IMR-90 (cell line): ENCODE measurements at regions not wholly inside any gene's neighbourhood (a gene's known extent, or its start where the extent isn't known, plus 50 kb on each side); places are given as distances from the start of the nearest gene placed in this dataset.

ENCODE experiments used
- ATAC-seq: fragments of 200-7000 bp; cut with Tn5 transposase; 2 replicates; pipeline ENCODE4 v1.9.1; 2020; ENCODE audit warnings: low read depth, mild to moderate bottlenecking, moderate library complexity
- BruUV-seq: library from RNA; stranded (reverse); fragments of 400-500 nt; replicated peaks from 2 replicates; lab custom pipeline; 2021; lab: Mats Ljungman, UMichigan
- CTCF ChIA-PET: fragments of 300-600 bp; formaldehyde crosslinking; extraction: SDS; loops from one replicate; lab custom pipeline; 2021; ENCODE audit warnings: antibody characterized with exemption; lab: Yijun Ruan, JAX
- POLR2A ChIA-PET: fragments of 300-600 bp; sonication (Branson Sonifier 250); formaldehyde crosslinking; loops from one replicate; lab custom pipeline; 2022; ENCODE audit warnings: antibody characterized with exemption; ENCODE audit not compliant: unreplicated experiment; lab: Charles Lee
- DNase-seq: peaks from one replicate; pipeline ENCODE4 v3.0.0; 2013
- H2AFZ ChIP-seq: replicated peaks from 2 replicates; pipeline ENCODE3; 2013; ENCODE audit warnings: low read length, mild to moderate bottlenecking; ENCODE audit not compliant: poor library complexity
- H2AK5ac ChIP-seq: 2 replicates; pipeline ENCODE4 v1.6.1; 2013; ENCODE audit warnings: low read depth, low read length, inconsistent platforms
- H2AK9ac ChIP-seq: replicated peaks from 2 replicates; pipeline ENCODE3; 2013; ENCODE audit warnings: mild to moderate bottlenecking, low read depth, low read length, moderate library complexity; ENCODE audit not compliant: poor library complexity
- H2BK120ac ChIP-seq: 2 replicates; pipeline ENCODE4 v1.6.1; 2013; ENCODE audit warnings: low read depth, low read length, inconsistent platforms
- H2BK15ac ChIP-seq: 3 replicates; pipeline ENCODE4 v1.6.1; 2013; ENCODE audit warnings: low read depth, low read length, inconsistent platforms
- H2BK20ac ChIP-seq: 2 replicates; pipeline ENCODE4 v1.6.1; 2013; ENCODE audit warnings: low read depth, mild to moderate bottlenecking, inconsistent platforms, low read length, moderate library complexity
- H2BK5ac ChIP-seq: 2 replicates; pipeline ENCODE4 v1.6.1; 2013; ENCODE audit warnings: mild to moderate bottlenecking, low read depth, low read length, inconsistent platforms; ENCODE audit not compliant: poor library complexity, severe bottlenecking
- H3K14ac ChIP-seq: replicated peaks from 2 replicates; pipeline ENCODE4 v1.6.1; 2013; ENCODE audit warnings: low read depth, low read length, inconsistent platforms
- H3K18ac ChIP-seq: 2 replicates; pipeline ENCODE4 v1.6.1; 2013; ENCODE audit warnings: low read depth, low read length, control low read depth
- H3K23ac ChIP-seq: 2 replicates; pipeline ENCODE4 v1.6.1; 2013; ENCODE audit warnings: low read depth, low read length, inconsistent platforms
- H3K27ac ChIP-seq: 2 replicates; pipeline ENCODE4 v1.5.1; 2013; ENCODE audit warnings: mild to moderate bottlenecking, control low read depth, low read length; ENCODE audit not compliant: insufficient read depth
- H3K27me3 ChIP-seq: 2 replicates; pipeline ENCODE4 v1.6.1; 2013; ENCODE audit warnings: low read length; ENCODE audit not compliant: control insufficient read depth, insufficient read depth
- H3K36me3 ChIP-seq: 2 replicates; pipeline ENCODE4 v1.6.1; 2013; ENCODE audit warnings: low read length, mixed read lengths; ENCODE audit not compliant: control insufficient read depth, insufficient read depth
- H3K4ac ChIP-seq: 2 replicates; pipeline ENCODE4 v1.6.1; 2013; ENCODE audit warnings: low read depth, low read length, inconsistent platforms
- H3K4me1 ChIP-seq: 2 replicates; pipeline ENCODE4 v1.6.1; 2013; ENCODE audit warnings: low read length, mixed read lengths; ENCODE audit not compliant: control insufficient read depth, insufficient read depth
- H3K4me2 ChIP-seq: 2 replicates; pipeline ENCODE4 v1.6.1; 2013; ENCODE audit warnings: low read depth, mild to moderate bottlenecking, control low read depth, low read length, moderate library complexity
- H3K4me3 ChIP-seq: 2 replicates; pipeline ENCODE4 v1.5.1; 2013; ENCODE audit warnings: low read depth, mild to moderate bottlenecking, control low read depth, low read length, moderate library complexity; ENCODE audit not compliant: insufficient read depth
- H3K56ac ChIP-seq: 2 replicates; pipeline ENCODE4 v1.6.1; 2013; ENCODE audit warnings: low read length, inconsistent platforms; ENCODE audit not compliant: insufficient read depth; ENCODE audit errors: extremely low read depth
- H3K79me1 ChIP-seq, 2 experiments: 2 replicates each; pipeline ENCODE4 v1.6.1; 2013; ENCODE audit warnings: low read length in 2 of 2, inconsistent platforms in 1 of 2, low read depth in 1 of 2
- H3K9ac ChIP-seq: 2 replicates; pipeline ENCODE4 v1.6.1; 2013; ENCODE audit warnings: low read depth, low read length, control low read depth
- H3K9me1 ChIP-seq: 2 replicates; pipeline ENCODE4 v1.6.1; 2013; ENCODE audit warnings: low read length, inconsistent platforms; ENCODE audit not compliant: insufficient read depth
- H3K9me3 ChIP-seq: 2 replicates; pipeline ENCODE4 v1.6.1; 2013; ENCODE audit warnings: low read length; ENCODE audit not compliant: control insufficient read depth, insufficient read depth
- H4K20me1 ChIP-seq: 2 replicates; pipeline ENCODE4 v1.6.1; 2013; ENCODE audit warnings: low read length, inconsistent platforms; ENCODE audit not compliant: insufficient read depth
- H4K5ac ChIP-seq: 2 replicates; pipeline ENCODE4 v1.6.1; 2013; ENCODE audit warnings: mild to moderate bottlenecking, low read depth, low read length, control low read depth
- H4K8ac ChIP-seq, 2 experiments: 2 replicates each; pipeline ENCODE4 v1.6.1; 2013; ENCODE audit warnings: low read depth in 2 of 2, low read length in 2 of 2, control low read depth in 1 of 2, inconsistent platforms in 1 of 2
- H4K91ac ChIP-seq: 2 replicates; pipeline ENCODE4 v1.6.1; 2013; ENCODE audit warnings: low read depth, low read length, inconsistent platforms; ENCODE audit not compliant: insufficient read depth
- CEBPB ChIP-seq: IDR thresholded peaks from 2 replicates; pipeline ENCODE4 v1.6.1; 2012; ENCODE audit warnings: low read depth, low read length, improper control_type of control experiment
- ELK1 ChIP-seq: fragments of 150-350 bp; IDR thresholded peaks from 2 replicates; pipeline ENCODE4 v1.6.1; 2016; ENCODE audit warnings: low read depth, mild to moderate bottlenecking, low read length, moderate library complexity, borderline replicate concordance
- MXI1 ChIP-seq: IDR thresholded peaks from 2 replicates; pipeline ENCODE4 v1.6.1; 2012; ENCODE audit warnings: low read depth, mild to moderate bottlenecking, low read length, moderate library complexity, borderline replicate concordance
- dilution Hi-C: fragments of 300-500 bp; cut with HindIII; formaldehyde crosslinking; loops from one replicate; pipeline ENCODE4 v1.14.3; 2018; ENCODE audit warnings: low sequenced_read_pairs; ENCODE audit not compliant: unreplicated experiment
- in situ Hi-C: fragments of 300-500 bp; cut with MboI; formaldehyde crosslinking; loops from 3 replicates; pipeline ENCODE4 v1.14.3; 2019; ENCODE audit warnings: low sequenced_read_pairs, inconsistent platforms, mixed read lengths
- intact Hi-C: fragments of 100-400 bp; cut with micrococcal nuclease; formaldehyde crosslinking; loops from 2 replicates; pipeline ENCODE4 v1.10.0; 2022

DNA sequence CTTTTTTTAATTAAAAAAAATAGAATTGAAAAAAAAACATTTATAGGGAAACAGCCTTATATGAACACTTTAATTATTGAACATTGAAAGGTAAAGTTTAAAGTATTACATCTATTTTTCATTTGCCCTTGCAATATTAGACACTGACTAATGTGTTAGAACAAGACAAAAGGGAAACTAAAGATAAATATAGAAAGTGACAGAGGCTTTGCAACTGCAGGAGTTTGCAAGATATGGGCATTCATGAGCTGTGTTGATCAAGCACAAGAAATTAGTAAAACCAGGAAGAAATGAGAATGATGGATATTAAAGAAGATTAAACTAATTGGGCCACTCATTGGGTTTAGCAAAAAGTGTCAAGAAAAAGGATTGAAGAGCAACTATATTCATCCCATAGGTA lies 1097.7 kb upstream of the CELF4 start:
- Histone ChIP-seq H2BK5ac (no peak overlapping the region), H3K27me3 (no peaks in the 10 kb centered on the region), H4K5ac (no peak overlapping the region), H3K4me2 (no peak overlapping the region), H3K56ac (no peak overlapping the region), H4K20me1 (no peaks in the 10 kb centered on the region), H3K79me1 (no peaks in the 10 kb centered on the region), H2BK20ac (no peak overlapping the region), H2AK5ac (no peak overlapping the region), H3K9me3 (0 out of 2 replicates have a peak, but pooled peaks cover 2% of the 10 kb centered on the region), H2AK9ac (no peak overlapping the region), H2BK15ac (no peak overlapping the region), H2BK120ac (no peak overlapping the region), H3K23ac (no peak overlapping the region), H4K8ac (no peak overlapping the region), H3K27ac (no peak overlapping the region), H3K4me1 (no peaks in the 10 kb centered on the region), H3K36me3 (no peaks in the 10 kb centered on the region), H2AFZ (no peak overlapping the region), H3K18ac (no peak overlapping the region), H3K4me3 (no peak overlapping the region), H3K4ac (no peak overlapping the region), H3K9me1 (no peaks in the 10 kb centered on the region), H4K91ac (no peak overlapping the region), H3K9ac (no peak overlapping the region), H3K14ac (no peak overlapping the region)
- ChIA-PET POLR2A (no interaction called here), CTCF (no interaction called here)
- intact Hi-C loops (no loop called here), dilution Hi-C loops (no loop called here), in situ Hi-C loops (no loop called here)
- BruUV-seq = no TSS peak
- no peak for DNase-seq
- TF ChIP-seq MXI1 = no peak
- TF ChIP-seq CEBPB = no peak
- TF ChIP-seq ELK1 = no peak
- no peak for ATAC-seq
